ENCODE measurements at regions not wholly inside any gene's neighbourhood (a gene's known extent, or its start where the extent isn't known, plus 50 kb on each side); places are given as distances from the start of the nearest gene placed in this dataset.

DNA sequence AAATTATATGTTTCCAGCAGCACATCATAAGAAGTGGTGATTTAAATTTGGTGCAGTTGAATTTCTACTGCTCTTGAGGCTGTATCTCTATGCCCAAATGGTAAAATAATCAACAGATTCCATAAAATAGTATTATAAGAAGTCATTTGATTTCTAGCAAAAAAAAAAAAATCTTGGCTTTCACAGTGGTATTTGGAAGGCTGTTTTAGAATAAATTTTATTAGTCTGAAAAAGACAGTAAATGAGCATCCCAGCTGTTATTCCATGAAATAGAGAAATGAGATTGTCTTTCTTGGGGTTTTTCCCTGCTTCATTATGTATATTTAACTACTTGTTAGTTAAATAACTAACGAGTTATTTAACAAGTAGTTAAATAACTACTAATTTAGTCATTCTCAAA is 156.0 kb upstream of the ABI3BP start:
- Histone ChIP-seq H3K9me1 (replicated peaks; ENCODE audit: control insufficient read depth, extremely low read depth, insufficient read depth, low read length) (no peaks in the 10 kb centered on the region), H3K4me1 (ENCODE audit: control insufficient read depth, extremely low read depth, insufficient read depth, low read length) (no peaks in the 10 kb centered on the region), H3K4me3 (replicated peaks in 1 of 3; ENCODE audit: insufficient read depth in 1 of 3, low read depth in 1 of 3, low read length in 3 of 3) (no peak overlapping the region), H3K27ac (ENCODE audit: insufficient read depth, low read depth, low read length) (no peak overlapping the region), H3K9me3 (replicated peaks; ENCODE audit: control insufficient read depth, insufficient read depth, low read length) (no peaks in the 10 kb centered on the region), H3K79me2 (ENCODE audit: control insufficient read depth, insufficient read depth, low read length) (no peaks in the 10 kb centered on the region), H4K20me1 (replicated peaks; ENCODE audit: control insufficient read depth, extremely low read depth, insufficient read depth, low read length) (no peaks in the 10 kb centered on the region), H2AFZ (ENCODE audit: low read depth, low read length) (no peak overlapping the region), H3K4me2 (ENCODE audit: insufficient read depth, low read length) (no peak overlapping the region), H3K27me3 (ENCODE audit: control insufficient read depth in 2 of 2, insufficient read depth in 2 of 2, low read length in 2 of 2) (no peaks in the 10 kb centered on the region), H3K9ac (replicated peaks; ENCODE audit: extremely low read depth, insufficient read depth, low read length) (no peak overlapping the region), H3K36me3 (ENCODE audit: control insufficient read depth in 2 of 2, extremely low read depth in 1 of 2, insufficient read depth in 2 of 2, low read length in 2 of 2) (no peaks in the 10 kb centered on the region)
- ChIA-PET CTCF (no interaction called here), POLR2A (no interaction called here)
- DNase-seq (ENCODE audit: low read depth, low spot score) (no peak), FAIRE-seq (no peak)
- intact Hi-C loops (cut with micrococcal nuclease), result no loop called here
- BruUV-seq (replicated peaks), result no TSS peak
- dilution Hi-C loops (cut with MboI; ENCODE audit: extremely low pct_ligation_motif_present, low sequenced_read_pairs), result no loop called here
- TF ChIP-seq MAX (IDR thresholded peaks at IDR 0.05; ENCODE audit: insufficient read depth, insufficient read length) (no peak), JUN (IDR thresholded peaks at IDR 0.05; ENCODE audit: borderline replicate concordance, insufficient read depth, insufficient read length, low read depth) (no peak)

DNA sequence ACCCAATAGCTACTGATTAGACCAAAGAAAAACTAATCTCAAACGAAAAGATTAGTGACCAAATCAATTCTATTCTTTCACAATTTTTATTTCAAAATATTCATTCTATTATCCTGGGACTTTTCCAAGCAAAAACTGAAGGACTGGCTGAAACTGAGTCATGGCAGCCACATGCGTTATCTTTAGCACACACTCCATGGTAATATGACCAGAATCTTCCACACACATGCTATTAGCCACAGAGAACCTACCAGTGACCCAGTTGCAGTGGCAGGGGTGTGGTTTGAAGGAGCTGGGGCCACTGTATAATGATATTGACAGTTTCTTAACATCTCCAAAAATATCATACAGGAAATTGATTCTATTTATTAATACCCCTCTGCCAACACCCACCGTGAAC is 154.8 kb upstream of the ABI3BP start:
- no peaks in the 10 kb centered on the region for H3K4me1 ChIP-seq (ENCODE audit: control insufficient read depth, extremely low read depth, insufficient read depth, low read length)
- H4K20me1 ChIP-seq (replicated peaks; ENCODE audit: control insufficient read depth, extremely low read depth, insufficient read depth, low read length), result no peaks in the 10 kb centered on the region
- no peak for TF ChIP-seq POLR2AphosphoS5 (IDR thresholded peaks at IDR 0.05; ENCODE audit: insufficient read depth, low read depth, low read length)
- no peak for TF ChIP-seq JUN (IDR thresholded peaks at IDR 0.05; ENCODE audit: borderline replicate concordance, insufficient read depth, insufficient read length, low read depth)
- TF ChIP-seq EZH2 (IDR thresholded peaks at IDR 0.05; ENCODE audit: borderline replicate concordance, low read depth, low read length, severe bottlenecking), result no peak
- TF ChIP-seq, protein P1, sequence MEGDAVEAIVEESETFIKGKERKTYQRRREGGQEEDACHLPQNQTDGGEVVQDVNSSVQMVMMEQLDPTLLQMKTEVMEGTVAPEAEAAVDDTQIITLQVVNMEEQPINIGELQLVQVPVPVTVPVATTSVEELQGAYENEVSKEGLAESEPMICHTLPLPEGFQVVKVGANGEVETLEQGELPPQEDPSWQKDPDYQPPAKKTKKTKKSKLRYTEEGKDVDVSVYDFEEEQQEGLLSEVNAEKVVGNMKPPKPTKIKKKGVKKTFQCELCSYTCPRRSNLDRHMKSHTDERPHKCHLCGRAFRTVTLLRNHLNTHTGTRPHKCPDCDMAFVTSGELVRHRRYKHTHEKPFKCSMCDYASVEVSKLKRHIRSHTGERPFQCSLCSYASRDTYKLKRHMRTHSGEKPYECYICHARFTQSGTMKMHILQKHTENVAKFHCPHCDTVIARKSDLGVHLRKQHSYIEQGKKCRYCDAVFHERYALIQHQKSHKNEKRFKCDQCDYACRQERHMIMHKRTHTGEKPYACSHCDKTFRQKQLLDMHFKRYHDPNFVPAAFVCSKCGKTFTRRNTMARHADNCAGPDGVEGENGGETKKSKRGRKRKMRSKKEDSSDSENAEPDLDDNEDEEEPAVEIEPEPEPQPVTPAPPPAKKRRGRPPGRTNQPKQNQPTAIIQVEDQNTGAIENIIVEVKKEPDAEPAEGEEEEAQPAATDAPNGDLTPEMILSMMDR (IDR thresholded peaks at IDR 0.05; ENCODE audit: extremely low read depth in 1 of 2, insufficient read depth in 1 of 2, low read depth in 1 of 2, low read length in 2 of 2), result no peak
- no peak for TF ChIP-seq POLR2A (IDR thresholded peaks at IDR 0.05; ENCODE audit: low read depth, low read length)
- no peak for TF ChIP-seq MAX (IDR thresholded peaks at IDR 0.05; ENCODE audit: insufficient read depth, insufficient read length)
- no peak for TF ChIP-seq FOS (IDR thresholded peaks at IDR 0.05; ENCODE audit: borderline replicate concordance, insufficient read depth, low read length)
- TF ChIP-seq GATA2 (IDR thresholded peaks at IDR 0.05; ENCODE audit: insufficient read depth, insufficient read length, low read depth, low read length), result no peak
- no peak for TF ChIP-seq MYC (IDR thresholded peaks at IDR 0.05; ENCODE audit: low read depth, low read length)
- FAIRE-seq (no peak), DNase-seq (ENCODE audit: low read depth, low spot score) (no peak)
- no peaks in the 10 kb centered on the region for H3K36me3 ChIP-seq (ENCODE audit: control insufficient read depth in 2 of 2, extremely low read depth in 1 of 2, insufficient read depth in 2 of 2, low read length in 2 of 2)
- no peaks in the 10 kb centered on the region for H3K9me3 ChIP-seq (replicated peaks; ENCODE audit: control insufficient read depth, insufficient read depth, low read length)
- dilution Hi-C loops (cut with MboI; ENCODE audit: extremely low pct_ligation_motif_present, low sequenced_read_pairs) (no loop called here), intact Hi-C loops (cut with micrococcal nuclease) (no loop called here)
- no TSS peak for BruUV-seq (replicated peaks)
- POLR2A ChIA-PET, result no interaction called here
- H3K27ac ChIP-seq (ENCODE audit: insufficient read depth, low read depth, low read length), result no peak overlapping the region
- H3K4me3 ChIP-seq (replicated peaks in 1 of 3; ENCODE audit: insufficient read depth in 1 of 3, low read depth in 1 of 3, low read length in 3 of 3), result no peak overlapping the region
- H3K27me3 ChIP-seq (ENCODE audit: control insufficient read depth in 2 of 2, insufficient read depth in 2 of 2, low read length in 2 of 2), result no peaks in the 10 kb centered on the region
- no peaks in the 10 kb centered on the region for H3K79me2 ChIP-seq (ENCODE audit: control insufficient read depth, insufficient read depth, low read length)
- CTCF ChIA-PET, result interaction anchor here (1.5 kb wide), 1 partner anchor 48 kb away, joined by 4 read pairs; no protein-coding TSS in a partner anchor
- H3K9ac ChIP-seq (replicated peaks; ENCODE audit: extremely low read depth, insufficient read depth, low read length), result no peak overlapping the region
- H3K9me1 ChIP-seq (replicated peaks; ENCODE audit: control insufficient read depth, extremely low read depth, insufficient read depth, low read length), result no peaks in the 10 kb centered on the region
- no peak overlapping the region for H2AFZ ChIP-seq (ENCODE audit: low read depth, low read length)
- no peak overlapping the region for H3K4me2 ChIP-seq (ENCODE audit: insufficient read depth, low read length)
